ENCODE measurements at regions not wholly inside any gene's neighbourhood (a gene's known extent, or its start where the extent isn't known, plus 50 kb on each side); places are given as distances from the start of the nearest gene placed in this dataset.
A peak's percentile ranks its signal among the peaks of the same experiment; 100 is the strongest.
"Not testable (repeated sequence)": the region's sequence is repeated elsewhere in the genome, so short reads cannot be mapped to it uniquely, and the experiment has no call there.

DNA sequence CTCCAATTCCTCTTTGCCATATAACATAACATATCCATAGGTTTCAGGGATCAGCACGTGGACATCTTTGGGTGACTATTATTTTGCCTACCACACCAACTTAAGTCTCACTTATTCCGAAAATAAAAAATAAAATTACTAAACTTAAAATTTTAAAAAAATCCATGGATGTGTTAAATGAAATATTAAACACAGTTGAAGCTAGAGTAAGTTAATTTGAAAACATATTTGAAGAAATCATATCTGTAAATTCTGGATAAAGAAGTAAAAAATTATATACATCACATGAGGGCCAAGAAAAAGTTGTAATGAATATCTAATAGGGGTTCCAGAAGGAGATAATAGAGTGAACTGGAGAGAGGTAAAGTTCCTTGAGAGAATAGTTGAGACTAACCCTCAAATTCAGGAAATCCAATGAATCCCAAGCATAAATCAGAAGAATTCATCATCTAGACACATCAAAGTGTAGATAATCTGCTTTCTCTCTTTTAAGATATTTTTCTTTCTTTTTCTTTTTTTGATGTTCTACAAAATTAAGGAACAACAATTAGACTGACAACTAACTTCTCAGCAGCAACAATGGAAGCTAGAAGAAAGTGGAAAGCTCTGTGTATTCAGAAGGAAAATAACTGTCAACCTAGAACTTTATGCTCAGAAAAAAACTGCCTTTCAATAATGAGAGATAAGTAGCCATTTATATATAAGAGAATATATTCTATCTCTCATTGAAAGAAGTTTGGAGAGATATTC, 147.4 kb downstream of the ABHD5 start:
- DNase-seq (ENCODE audit: low read depth): no peak

DNA sequence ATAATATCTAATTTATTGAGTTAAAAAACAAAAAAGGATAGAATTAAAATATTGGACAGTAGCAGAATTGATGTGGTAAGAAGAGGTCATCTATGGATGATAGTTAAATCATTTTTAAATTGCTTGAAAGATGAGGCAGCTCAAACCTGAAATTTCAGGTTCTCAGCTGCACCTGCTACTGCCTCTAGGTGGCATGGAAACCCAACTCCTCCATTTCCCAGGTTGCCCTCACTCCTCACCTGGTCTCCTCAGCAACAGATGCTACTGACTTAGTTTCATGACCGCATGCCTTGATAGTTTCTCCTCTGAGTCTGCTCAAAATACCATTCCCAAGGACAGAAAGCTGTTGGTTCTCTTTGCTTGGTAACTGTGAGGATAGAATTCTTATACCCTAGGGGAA, 148.1 kb downstream of the ABHD5 start:
- DNase-seq (ENCODE audit: low read depth): no peak

DNA sequence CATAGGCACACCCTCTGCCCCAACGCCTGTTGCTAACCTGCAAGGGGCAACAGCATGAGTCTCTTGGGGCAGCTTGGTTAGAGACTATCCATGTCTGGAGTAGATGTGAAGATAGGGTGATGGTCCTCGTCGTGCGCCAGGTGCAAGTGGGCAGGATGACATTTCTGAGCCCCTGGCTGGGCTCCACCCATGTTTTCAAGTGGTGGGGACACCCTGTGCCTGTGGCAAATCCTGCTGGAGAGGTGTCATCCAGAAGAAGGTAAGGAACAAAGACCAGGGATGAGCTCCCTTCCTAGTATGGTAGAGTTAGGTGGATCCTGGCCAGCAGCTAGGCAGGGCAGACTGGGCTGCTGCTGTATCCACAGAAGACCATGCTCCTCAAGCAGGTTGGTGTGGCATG, 152.6 kb downstream of the ABHD5 start:
- DNase-seq (ENCODE audit: low read depth): no peak

DNA sequence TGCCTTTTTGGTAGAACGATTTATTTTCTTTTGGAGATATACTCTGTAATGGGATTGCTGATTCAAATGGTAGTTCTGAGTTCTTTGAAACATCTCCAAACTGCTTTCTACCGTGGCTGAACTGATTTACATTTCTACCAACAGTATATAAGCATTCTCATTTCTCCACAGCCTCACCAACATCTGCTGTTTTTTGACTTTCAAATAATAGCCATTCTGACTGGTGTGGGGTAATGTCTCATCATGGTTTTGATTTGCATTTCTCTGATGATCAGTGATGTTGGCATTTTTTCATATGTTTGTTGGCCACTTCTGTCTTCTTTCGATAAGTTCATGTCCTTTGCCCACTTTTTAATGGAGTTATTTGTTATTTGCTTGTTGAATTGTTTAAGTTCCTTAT, 154.0 kb downstream of the ABHD5 start:
- no peak for DNase-seq (ENCODE audit: low read depth)

DNA sequence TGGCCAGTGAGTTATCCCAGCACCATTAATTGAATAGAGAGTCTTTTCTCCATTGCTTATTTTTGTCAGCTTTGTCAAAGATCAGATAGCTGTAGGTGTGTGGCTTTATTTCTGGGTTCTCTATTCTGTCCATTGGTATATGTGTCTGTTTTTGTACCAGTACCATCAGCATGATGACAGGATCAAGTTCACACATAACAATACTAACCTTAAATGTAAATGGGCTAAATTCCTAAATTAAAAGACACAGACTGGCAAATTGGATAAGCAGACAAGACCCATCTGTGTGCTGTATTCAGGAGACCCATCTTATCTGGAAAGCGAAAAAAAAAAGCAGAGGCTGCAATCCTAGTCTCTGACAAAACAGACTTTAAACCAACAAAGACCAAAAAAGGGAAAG, 154.8 kb downstream of the ABHD5 start:
- not testable (repeated sequence) for DNase-seq (ENCODE audit: low read depth)

DNA sequence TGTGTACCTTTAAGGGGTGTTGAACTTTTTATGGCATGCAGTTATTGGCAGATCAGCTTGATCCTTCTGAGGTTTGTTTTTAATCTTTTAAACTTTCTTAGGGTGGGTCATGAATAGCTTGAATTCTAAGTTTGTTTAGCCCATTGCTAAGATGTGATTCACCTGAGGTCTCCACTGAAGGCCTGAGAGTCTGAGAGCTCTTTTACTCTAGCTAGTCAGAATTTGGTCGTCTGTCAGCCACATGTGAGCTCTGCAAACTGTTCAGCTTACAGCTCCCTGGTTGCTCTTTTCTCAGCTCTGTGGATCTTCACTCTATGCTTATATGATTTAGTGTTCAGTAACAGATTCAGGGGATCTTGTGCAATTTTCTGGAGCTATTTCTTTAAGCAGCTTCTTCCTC, 161.3 kb downstream of the ABHD5 start:
- peak; percentile 84 for DNase-seq (ENCODE audit: low read depth)

DNA sequence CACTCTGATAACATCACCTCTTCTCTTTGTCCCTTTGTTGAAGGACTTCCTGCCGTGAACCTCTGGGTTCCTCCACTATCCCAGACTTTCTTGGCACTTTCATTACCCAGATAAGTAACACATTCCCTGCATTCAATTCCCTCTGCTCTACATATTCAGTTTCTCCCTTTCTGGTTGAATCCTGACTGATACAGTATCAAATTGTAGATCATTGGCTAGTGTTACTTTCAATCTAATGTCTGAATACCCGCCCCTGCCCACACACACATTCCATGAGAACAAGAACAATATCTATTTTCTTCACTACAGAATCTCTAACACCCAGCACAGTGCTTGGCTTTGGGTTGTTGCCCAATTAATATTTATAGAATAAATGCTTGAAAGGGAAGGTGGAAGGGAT, 163.5 kb downstream of the ABHD5 start:
- peak; percentile 28 for DNase-seq (ENCODE audit: low read depth)

DNA sequence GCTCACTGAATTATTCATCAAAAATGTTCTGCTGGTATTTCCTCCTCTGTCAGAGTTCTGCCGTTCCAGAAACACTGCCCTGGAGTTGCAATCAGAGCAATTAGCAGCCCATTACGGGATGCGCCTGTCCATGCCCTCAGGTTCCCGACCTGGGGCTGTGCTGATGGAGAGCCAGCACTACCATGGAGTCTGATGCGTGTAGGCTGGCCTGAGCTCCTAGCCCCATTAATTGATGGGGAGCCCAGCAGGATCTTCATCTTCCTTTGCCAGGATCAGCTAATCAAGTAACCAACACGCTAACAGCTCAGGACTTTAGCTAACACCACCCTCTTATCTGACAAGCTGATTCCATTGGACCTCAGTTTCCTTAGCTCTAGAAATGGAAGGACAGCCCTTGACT, 164.2 kb downstream of the ABHD5 start:
- DNase-seq (ENCODE audit: low read depth): no peak

DNA sequence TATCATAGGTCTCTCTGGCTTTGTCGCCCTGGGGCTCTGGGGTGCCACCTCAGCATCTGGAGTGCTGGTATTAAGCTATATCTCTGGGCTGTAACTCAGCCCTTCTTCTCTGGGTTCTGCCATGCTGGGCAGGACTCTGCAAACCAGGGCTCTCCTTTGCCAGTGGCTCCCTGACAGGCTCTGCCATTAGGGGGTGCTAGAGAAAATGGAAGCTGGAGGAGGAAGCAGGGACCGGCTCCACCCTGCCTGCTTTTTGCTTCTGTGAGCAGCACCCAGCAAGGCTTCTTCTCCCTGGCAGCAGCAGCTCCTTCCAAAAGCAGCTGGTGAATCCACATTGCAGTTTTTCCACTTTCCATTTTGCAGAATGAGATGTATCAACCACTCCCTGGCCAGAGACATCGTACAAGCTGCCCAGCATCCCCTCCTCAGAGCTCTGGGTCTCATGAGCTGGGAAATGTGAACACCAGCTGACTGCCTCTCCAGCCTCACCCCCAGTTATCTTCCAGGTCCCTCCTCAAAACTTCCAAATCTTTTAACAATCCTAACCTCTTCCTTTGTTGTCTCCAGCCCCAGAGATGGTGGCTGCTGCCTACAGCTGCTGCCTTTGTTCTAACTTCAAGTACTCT, 165.0 kb downstream of the ABHD5 start:
- peak; percentile 65 for DNase-seq (ENCODE audit: low read depth)

DNA sequence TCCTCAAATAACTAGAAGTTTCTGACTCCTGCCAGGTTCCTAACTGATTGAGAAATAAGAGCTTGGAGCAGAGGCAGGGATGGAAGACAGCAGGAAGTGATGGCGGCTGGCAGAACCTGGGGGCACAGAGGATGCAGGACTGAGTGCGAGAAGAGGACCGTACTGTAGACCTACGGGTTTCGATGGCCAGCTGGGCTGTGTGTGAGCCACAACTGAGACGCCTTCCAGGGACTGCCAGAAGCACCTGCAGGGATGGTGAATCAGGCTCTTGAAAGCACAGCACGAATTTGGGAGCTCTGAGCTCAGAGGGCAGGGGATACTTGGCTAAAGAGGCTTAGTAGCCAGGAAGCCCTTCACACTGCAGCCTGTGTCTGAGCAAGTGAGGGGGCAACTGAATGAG, 165.6 kb downstream of the ABHD5 start:
- DNase-seq (ENCODE audit: low read depth): no peak

DNA sequence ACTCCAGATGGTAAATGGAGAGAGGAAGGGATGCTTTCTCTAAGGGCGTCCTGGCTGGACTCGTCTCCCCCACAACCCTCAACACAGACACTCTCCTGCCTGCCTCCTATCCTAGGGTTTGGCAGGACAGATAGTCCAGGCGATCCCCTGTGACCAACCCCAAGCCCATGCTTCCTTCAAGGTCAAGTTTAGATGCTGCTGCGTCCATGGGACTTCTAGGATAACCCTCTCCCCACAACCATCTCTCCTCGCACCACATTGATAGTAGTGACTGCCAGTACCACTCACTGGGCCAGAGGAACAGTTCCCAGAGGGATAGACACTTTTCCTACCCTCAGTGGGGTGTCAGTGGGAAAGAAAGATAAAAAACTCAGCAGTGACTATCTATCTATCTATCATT, 166.0 kb downstream of the ABHD5 start:
- DNase-seq (ENCODE audit: low read depth): no peak

DNA sequence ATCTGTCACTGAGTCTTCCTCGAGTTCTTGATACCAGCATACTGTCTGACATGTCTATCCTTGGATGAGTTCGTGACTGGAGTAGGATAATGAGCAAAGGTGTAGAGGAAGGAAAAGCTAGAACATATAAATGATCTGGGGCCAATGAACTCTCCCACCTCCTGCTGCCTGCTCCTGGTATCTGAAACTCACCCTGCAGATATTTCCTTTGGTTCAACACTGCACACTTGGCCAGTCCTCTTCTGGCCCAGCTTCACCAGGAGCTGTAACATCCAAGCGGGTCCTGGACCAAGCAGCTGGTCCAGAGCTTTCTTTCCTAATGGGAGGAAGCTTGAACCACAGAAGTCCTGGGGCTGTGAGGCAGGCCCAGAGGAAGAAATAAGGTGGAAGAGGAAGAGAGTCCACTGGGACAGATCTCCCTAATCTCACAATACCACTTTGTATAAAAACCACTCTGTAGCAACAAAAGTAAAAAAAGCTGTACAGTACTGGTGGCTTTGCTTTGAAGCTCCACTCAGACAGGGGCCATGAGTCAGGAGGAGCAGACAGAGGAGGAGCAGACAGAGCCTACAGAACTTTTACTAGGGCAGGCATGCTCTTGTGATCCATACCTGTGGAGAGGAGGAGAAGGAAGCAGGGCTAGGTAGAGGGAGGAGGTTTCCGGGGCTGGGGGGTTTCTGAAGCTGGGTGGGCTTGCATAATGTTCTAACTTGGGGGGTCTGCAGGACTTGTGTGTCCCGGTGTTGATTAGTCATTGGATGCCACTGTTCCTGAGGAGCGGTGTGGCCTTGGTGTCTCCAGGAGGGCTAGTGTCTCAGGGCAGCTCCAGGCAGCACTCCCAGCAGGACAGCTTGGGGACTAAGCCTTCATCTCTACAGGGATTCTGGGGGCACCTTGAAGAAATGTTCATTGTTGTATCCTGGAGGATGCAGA, 166.9 kb downstream of the ABHD5 start:
- peak; percentile 65 for DNase-seq (ENCODE audit: low read depth)

DNA sequence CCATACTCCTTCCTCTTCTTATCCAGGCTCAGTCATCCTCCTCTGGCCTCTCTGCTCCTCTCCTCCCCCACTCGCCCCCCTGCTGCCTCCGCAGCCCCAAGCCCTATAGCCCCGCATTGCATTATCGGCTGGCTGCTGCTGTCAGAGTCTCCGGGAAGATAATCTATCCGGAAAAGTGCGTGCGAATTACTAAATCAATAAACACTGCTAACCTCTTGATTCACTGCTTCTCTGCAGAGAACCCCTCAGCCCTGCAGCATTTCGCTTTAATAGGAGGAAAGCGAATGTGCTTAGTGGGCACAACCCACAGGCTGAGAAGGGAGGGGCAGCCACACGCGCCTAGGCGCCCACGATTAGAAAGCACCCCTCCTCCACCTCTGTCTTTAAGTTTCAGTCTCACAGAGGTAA, 167.6 kb downstream of the ABHD5 start:
- no peak for DNase-seq (ENCODE audit: low read depth)

DNA sequence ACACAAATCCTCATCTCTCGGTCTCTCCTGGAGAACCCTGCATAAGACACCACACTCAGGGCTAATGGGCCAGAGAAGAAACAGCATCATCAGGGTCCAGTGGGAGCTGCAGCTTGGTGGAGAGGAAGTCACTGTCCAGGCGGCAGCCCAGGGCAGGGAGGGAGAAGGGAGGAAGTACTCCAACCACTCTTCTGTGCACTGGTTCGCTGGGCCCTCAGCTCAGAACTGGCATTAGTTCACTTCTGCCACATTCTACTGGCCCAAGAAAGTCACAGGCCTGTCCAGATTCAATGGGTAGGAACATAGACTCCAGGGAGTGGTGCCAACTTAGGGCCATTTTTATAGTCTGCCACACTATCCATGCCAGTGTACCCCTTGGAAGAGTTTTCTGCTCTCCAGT, 169.0 kb downstream of the ABHD5 start:
- DNase-seq (ENCODE audit: low read depth): no peak

DNA sequence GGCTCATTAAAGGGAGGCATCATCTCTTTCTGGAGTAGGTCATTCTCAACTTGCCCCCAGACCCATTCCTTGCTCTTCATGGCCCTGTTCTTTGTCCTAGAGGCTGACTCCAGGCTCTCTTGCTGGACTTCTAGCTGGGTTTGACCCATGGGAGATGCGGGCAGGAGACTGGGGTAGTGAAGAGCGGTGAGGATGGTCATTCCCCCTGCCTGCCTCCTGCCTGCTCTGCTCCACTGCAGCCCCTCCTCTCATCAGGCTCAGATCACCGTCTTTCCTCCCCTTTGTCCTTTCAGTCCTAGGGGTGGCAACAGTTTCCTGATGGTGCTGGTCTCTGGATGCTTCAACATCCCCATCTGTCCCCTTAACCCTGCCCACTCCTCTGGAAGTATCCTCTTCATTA, 170.9 kb downstream of the ABHD5 start:
- no peak for DNase-seq (ENCODE audit: low read depth)

DNA sequence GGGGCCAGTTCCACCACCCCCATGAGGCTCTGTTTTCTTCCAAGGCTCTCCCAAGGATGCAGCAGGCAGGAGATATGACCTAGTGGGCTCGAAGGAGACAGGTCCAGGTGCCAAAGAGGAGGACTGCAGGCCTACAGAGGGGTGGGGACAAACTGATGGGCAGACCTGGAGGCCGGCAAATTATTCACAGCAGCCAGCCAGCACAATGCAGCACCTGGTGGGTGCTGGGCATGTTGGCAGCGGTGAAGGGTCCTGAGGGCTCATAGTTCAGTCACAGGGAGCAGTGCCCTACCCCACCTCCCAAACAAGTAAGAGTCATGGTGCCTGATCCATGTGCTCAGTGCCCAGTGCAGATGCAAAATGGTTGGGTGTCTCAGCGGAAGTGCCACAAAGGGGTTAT, 171.7 kb downstream of the ABHD5 start:
- DNase-seq (ENCODE audit: low read depth): no peak

DNA sequence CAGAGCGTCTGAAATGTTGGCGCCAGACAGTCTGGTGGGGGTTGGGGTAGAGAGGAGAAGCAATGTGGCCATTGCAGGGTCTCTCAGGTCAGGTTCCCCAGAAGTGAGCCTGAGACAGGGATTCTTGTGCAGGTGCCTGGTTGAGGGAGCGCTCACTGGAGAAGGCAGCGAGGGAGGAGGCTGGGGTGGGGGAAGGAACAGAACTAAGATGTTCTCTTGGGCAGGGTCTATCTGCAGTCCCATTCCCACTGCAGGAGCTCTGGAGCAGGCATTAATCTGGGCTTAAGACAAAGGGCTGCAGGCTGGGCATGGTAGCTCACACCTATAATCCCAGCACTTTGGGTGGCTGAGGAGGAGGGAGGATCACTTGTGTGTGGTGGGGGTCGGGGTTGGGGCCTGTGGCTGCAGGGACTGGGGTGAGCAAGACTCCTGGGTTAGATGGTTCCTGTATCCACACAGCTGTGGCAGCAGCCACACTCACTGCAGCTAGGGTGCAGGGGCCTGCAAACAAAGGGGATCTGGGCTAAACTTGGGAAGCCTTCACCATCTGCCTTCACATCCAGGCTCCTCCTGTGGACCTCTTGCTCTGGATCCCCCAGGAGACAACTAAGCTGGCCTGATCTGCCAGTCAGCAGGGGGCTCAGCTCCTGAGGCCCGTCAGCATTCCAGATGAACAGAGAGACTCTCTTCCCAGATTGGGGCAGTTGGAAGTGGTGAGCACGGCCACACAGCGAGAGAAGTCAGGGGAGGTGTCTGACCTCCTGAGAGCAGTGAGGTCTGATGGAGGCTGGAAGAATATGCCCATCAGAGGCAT, 172.5 kb downstream of the ABHD5 start:
- DNase-seq (ENCODE audit: low read depth): no peak

DNA sequence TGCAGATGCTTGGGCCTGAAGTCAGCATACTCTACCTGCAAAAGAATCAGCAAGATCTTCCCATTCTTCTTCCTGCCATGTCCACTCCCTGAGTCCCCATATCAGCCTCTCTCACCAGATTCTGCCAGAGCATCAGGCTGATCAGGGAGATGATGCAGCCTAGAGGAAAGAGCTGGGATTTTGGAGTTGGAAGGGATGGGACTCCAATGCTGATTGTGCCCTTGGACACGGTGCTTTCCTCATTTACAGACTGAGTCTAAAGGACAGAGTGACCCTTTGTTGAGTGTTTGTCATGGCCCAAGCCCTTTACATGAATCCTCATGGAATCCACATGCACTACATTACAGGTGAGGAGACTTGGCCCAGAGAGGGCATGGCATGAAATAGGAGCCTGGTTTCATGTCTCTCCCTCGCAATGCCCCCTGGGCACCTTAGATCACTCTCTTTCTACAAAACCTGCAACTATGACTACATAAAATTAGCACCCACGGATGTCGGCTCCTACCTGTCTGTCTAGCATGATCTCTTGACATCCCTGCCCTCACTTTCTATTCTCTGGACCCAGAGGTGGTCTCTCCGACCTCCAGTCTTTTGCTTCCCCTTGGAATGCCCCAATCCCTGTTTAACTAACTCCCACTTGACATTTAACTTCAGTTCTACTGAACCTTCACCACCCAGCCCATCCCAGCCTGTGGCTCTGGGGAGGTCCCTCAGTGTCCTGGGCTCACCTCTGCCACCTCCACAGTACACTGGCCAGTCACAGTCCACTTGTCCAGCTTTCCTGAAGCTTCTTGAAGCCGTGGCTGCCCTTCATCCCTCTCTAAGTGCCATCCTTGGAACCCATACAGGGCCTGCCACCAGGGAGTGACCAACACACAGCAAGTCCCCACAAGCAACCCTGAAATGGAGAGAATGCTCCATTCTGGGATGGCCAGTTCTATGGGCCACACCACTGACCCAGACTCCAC, 173.5 kb downstream of the ABHD5 start:
- DNase-seq (ENCODE audit: low read depth): no peak

DNA sequence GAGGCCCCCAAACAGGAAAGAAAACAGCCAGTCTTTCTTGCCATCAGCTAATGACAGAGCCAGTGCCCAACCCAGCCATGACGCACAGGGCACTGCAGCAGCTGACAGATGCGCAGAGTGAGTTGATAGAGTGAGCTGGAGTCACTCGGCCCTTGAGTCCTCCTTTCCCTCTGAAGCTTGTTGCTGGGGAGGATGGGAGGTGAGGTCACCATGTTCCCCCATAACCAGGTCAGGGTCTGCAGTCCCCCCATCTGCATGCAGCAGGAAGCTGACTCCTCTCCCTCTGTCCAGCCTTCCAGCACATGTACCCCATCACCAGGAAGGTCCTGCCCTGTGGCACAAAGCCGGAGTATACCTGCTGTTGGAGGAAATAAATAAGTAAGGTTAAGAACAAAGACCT, 174.6 kb downstream of the ABHD5 start:
- DNase-seq (ENCODE audit: low read depth): no peak

DNA sequence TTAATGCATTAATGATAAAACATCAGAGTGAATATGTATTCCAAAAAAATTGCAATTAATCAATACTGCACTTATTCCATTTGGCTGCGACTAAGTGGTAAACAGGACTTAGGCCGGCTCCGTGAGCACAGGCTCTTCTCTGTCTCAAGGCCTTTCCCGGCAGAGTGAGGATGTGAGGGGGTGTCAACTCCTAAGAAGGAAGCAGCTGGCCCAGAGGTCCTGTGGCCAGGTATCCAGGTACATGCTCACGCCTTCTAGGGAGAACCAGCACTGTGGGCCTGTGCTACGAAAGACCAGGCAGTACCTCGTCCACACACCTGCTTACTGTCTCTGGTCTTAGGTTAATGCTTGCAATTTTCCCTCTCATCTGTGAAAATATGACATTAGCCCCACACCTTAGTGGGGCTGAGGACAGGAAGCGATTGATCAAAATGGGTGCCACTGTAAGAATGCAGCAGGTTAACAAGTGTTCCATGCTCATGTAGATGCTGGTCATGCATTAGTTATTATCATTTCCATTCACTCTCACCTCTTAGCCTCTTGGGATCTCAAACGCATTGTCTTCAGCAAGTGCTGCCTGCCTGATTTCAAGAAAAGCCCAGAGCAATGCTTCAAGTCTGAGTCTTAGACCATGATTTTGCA, 175.3 kb downstream of the ABHD5 start:
- DNase-seq (ENCODE audit: low read depth): no peak
